ENCODE measurements at regions not wholly inside any gene's neighbourhood (a gene's known extent, or its start where the extent isn't known, plus 50 kb on each side); places are given as distances from the start of the nearest gene placed in this dataset.
A peak's percentile ranks its signal among the peaks of the same experiment; 100 is the strongest.
"Not testable (repeated sequence)": the region's sequence is repeated elsewhere in the genome, so short reads cannot be mapped to it uniquely, and the experiment has no call there.

DNA sequence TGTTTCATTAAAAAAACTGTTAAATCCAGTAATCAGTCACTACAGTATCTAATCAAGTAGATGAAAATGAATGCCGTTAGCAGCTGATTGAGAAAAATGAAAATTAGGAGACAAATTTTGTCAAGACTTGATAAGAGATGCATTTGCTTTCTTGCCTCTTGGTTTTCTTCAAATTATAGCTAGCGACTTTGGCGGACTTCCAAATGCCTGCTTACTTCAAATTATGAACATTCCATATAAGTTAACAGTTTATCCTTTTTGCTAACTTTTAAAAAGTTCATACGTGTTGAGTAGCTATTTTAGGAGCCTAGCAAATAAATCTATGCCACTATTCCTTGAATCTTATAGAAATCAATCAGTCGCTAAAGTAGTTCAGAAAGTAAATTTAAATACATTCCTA is 58.8 kb downstream of the PPP4R3C start:
- no peak for DNase-seq

DNA sequence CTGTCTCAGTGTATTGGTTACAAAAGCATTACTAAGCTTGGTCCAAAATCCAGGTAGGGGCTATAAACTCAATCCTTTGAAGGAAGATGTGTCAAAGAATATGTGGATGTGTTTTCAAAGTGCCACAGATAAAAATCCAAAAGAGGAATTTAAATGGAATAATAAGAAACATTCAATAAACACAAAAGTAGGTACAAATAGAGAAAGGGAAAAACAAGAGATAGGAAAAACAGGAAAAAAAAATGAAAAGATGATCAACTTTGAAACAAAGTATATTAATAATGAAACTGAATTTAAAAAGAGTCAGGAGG is 64.0 kb downstream of the PPP4R3C start:
- no peak for DNase-seq

DNA sequence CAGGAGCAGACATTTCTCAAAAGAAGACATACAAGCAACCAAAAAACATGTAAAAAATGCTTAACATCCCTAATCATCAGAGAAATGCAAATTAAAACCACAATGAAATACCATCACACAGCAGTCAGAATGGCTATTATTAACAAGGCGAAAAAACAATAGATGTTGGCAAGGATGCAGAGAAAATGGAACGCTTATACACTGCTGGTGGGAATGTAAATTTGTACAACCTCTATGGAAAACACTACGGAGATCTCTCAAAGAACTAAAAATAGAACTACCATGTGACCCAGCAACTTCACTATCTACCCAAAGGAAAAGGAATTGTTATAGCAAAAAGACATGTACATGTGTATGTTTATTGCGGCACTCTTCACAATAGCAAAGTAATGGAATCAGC is 71.5 kb downstream of the PPP4R3C start:
- no peak for DNase-seq

DNA sequence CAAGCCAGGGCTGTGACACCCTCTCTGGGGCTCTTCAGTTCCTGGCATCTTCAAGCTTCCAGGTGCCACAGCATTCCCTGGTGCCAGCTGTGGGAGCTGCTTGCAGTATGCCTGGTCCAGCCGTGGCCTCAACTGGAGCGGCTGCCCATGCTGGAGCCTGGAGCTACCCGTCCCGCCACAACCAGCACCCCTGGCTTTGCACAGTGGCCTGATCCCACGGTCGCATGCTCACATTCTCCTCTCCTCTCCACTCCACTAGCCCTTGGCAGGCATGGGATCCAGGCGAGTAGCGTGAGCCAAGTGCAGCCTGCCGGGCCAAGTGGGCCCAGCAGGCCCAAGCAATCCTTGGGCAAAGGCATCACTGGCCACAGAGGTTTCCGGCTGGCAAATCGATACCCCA is 81.7 kb downstream of the PPP4R3C start:
- no peak for DNase-seq

DNA sequence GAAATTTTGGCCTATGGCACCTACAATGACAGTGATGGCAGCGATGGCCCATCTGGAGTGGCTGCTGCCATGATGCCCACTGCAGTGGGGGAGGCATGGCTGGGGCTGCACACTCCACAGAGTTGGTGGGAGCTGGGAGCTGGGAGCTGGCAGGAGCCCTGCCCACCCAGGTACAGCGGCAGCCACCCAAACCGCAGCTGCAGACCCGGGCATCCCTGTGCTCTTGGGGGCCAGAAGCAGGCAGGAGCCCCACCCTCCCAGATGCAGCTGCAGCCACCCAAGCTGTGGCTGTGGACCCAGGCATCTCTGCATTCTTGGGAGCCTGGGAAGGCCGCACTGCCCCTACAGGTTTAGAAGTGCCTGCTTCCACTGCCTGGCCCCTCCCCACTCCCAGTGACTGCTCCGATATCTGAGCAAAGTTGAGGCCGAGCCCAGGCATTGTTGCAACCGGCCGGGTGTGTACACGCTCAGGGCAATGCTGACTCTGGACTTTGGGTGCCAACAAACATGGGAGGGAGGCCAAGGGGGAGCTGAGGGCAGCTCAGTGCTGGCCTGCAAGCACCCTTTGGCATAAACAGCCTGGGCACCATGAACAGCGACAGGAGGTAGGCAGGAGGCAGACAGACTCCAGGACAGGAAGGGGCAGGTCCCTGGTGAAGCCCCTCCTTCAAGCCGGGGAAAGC is 82.8 kb downstream of the PPP4R3C start:
- no peak for DNase-seq

DNA sequence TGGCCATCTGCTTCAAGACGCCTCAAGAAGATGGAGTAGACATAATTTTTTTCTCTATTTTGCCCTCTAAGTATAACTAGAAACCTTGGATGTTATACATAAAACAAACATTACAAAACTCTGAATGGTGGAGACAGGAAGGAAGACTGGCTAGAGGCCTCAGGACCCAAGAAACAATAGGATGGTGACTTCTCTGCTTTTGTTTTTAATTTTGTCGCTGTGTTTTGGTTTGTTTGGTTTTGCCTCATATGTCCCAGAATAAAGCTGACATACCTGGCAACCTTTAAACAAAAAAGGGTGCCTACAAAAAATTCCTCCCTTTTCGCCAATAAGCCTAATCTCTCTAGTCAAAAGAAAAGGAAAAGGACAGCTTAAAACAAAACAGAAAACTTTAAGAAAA is 109.1 kb downstream of the PPP4R3C start:
- DNase-seq: no peak

DNA sequence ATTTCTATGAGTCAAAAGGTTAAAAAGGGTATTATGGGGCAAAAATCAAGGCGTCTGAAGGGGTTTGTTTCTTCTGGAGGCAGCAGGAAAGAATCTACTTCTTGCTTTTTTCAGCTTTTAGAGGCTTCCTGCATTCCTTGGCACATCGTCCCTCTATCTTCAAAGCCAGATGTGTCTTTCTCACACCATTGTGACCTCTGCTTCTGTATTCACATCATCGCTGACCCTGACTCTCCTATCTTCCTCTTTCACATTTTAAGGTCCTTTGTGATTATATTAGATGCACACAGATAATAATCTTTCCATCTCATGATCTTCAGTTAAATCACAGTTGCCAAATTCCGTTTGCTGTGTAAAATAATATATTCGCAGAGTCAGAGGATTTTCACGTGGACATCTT is 112.7 kb downstream of the PPP4R3C start:
- DNase-seq: no peak

DNA sequence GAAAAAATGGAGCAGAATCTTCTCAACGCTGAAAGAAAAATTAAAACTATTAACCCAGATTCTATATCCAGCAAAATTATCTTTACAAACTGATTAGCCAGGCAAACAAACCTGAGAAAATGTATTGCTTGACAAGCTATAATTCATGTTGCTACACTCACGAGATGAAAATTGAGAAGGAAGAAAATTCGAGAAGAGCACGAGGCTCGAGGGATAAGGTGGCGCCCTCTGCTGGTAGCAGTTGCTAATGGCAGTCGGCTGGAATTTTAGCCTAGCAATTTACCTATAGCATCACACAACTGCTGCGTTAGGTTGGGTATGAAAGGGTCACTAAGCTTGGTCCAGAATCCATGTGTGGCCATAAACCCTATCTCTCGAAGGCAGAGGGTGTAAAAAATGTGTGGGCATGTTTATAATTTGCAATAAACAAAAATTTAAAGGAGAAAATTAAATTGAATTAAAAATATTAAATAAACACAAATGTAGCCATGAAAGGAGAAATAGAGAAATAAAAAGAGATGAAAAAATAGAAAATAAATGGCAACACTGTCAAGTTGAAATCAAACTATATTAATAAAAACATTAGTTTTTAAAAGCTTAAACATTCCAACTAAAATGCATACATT is 126.6 kb downstream of the PPP4R3C start:
- DNase-seq: peak; percentile 7 to 11

DNA sequence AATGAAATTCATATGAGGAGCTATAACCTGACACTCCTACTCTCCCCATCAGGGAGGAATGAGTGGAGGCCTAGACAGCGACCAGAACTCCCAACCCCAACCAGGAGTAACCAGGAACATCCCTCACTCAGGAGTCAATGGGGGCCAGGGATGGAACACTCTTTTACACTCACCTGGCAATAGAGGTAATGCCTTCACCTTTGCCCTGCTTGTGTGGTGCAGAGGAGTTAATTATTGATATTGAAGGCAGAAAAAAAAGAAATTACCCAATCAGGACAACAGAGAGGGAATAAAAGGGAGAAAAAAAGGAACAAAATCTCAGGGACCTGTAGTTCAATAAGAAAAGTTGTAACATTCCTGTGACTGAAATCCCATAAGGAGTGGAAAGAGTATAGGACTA is 141.5 kb downstream of the PPP4R3C start:
- DNase-seq: no peak

DNA sequence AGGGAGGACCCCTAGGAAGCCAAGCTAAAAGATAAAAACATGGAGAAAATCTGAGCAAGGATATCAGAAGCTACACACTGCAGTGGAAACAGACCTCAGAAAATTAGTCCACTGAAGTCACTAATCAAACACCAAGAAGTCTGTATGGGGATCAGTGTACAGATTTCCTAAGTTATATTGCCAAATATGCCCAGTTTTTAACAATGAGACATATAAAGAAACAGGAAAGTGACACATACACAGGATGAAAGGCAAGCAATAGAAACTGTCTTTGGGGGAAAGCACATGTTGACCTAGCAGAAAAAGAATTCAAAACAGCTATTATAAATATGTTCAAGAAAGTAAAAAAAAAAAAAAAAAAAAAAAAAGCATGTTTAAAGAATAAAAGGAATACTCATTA is 153.7 kb downstream of the PPP4R3C start:
- DNase-seq: no peak

DNA sequence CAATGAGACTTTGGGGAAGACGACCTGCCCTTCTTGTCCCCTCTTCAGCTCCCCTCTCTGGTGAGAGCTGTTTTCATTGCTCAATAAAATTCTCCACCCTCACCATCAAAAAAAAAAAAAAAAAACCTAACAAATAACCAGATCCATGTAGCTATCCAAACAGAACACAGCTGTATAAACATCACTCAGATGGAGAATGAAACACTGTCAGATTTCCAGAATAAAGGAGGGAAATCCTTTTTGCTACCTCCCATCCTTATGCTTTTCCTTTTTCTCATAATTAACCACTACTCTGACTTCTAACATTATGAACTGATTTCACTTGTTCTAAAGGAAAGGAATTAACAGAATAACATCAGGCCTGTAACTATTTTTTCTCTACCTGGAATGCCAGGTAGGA is 155.6 kb downstream of the PPP4R3C start:
- DNase-seq: no peak

DNA sequence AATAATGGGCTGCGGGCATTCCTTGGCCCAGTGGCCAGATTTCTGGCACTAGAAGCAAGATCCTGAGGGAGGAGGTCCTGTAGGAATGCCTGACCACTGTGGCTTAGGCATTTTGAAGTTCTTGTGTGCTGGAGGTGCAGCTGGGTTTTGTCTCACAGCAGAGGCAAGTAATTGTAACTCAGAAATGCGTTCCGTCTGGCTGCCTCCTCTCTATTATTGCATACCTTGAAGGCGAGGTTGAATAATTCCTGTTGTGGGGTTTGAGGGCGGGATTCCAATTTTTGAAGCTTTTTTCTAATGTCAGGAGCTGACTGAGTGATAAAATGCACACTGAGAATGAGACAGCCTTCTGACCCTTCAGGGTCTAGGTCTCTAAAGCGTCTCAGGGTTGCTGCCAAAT is 170.6 kb downstream of the PPP4R3C start:
- DNase-seq: not testable (repeated sequence)

DNA sequence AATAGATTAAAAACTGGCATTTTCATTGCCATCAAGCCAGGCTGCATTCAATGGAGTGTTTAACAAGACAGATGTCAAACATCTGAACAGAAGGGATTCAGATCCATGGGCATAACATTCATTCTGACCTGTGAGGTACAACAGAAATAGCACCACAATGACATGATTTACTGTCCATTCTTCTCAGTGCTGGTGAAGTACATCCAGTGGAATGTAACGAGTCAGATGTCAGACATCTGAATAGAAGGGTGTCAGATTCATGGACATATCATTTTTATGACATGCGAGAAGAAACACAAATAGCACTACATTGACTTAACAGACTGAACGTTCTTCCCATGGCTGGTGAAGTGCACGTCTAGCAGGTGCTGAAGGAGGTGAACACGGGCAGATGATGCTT is 186.4 kb downstream of the PPP4R3C start:
- no peak for DNase-seq

DNA sequence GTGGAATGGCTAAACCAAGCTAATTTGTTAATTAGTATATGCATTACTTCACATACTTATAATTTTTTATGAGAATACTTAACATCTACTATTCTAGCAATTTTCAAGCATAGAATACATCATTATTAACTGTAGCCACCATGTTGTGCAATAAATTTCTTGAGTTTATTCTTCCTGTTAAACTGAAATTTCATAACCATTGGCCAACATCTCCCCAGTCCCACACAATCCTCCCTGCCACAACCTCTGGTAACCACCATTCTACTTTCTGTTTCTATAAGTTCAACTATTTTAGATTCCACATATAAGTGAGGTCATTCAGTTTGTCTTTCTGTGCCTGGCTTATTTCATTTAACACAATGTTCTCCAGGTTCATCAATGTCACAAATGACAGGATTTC is 208.5 kb downstream of the PPP4R3C start:
- DNase-seq: no peak

DNA sequence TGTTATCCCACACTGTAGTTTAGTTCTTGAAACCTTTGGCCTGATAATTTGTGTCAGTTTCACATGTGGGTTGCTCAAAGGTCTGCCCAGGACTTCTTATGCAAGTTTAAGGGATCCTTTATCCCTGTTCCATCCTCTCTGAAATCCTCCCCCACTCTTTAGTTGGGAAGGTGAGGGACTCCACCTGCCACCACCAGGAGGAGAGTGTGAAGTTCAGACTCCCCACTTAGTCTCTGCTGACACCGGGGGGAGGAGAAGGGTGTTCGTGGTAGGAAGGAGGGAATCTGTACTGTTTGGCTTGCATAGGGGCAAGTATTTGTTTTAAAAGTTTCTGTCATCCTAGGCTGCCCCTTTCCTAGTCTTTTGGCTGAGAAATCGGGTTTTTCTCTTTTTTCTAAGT is 211.8 kb downstream of the PPP4R3C start:
- no peak for DNase-seq

DNA sequence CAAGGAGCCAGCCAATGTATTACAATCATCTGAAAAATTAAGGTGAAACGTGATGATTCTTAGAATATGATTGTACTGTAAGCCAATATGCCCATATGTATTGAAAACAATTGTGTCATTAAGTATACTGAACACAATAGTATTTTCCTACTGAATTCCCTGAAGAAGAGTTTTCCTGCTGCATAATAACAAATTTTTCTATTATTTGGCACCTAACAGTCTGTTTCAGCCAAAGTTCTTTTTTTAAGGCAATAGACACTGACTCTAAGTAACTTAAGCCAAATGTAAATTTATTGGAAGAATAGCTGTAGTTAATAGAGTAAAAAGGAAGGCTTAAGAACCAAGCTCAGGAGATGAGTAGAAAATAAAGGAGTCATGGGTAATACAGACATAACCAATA is 220.6 kb downstream of the PPP4R3C start:
- no peak for DNase-seq

DNA sequence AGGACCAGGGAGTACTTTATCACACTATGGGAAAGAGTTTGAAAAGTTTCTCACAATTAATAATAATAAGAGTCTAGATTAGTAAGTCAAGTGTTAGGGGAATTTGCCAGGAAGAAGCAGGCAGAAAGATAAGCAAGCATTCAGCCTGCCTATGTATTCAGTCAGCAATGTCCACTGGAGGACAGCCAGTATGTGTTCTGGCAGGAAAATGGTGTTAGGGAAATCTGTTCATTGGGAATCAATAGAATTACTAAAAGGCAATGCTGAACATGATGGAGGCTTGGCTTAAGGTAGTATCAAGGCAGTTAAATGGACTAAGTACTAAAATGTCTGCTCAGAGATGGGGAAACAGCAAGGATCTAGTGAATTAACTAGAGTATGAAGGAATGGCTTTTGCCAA is 221.2 kb downstream of the PPP4R3C start:
- no peak for DNase-seq

DNA sequence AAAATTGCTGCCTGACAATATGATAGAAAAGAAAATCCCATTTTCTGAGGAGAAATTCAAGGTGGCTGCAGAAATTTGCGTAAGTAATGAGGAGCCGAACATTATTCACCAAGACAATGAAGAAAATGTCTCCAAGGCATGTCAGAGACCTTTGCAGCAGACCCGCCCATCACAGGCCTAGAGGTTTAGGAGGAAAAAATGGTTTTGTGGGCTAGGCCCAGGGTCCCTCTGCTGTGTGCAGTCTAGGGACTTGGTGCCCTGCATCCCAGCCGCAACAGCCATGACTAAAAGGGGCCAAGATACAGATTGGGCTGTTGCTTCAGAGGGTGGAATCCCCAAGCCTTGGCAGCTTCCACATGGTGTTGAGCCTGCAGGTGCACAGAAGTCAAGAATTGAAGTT is 223.1 kb downstream of the PPP4R3C start:
- not testable (repeated sequence) for DNase-seq

DNA sequence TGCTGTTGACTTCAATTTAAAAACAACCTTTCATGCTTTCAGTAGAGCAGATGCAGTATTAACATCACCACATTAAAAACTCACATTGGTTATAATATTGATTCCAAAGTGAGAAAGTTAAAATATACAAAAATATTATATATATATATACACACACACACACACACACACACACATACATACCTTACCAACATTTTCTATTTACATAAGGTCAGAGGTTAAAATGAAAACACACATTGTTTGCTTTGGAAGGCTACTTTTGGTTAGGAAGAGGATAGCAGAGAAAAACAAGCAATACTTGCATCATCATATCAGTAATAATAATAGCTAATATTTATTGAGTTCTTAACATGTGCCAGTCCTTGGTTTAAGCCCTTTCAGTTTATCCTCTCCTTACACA is 226.5 kb downstream of the PPP4R3C start:
- no peak for DNase-seq

DNA sequence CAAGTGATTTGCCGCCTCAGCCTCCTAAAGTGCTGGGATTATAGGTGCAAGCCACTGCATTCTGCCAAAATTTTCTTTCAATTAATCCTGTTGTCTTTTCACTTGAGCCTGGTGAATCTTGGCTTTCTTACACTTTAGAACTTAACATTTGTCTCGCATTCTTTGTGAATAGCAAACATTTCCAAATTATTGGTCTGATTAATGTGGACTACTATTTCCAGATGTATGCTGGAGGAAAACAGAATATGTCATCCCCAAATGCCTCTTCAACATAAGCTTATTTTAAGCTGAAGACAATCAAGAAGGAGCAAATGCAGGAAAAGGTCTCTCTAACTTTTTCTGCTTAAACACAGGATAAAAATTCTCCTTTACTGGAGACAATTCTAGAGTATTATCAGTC is 233.4 kb downstream of the PPP4R3C start:
- DNase-seq: no peak

DNA sequence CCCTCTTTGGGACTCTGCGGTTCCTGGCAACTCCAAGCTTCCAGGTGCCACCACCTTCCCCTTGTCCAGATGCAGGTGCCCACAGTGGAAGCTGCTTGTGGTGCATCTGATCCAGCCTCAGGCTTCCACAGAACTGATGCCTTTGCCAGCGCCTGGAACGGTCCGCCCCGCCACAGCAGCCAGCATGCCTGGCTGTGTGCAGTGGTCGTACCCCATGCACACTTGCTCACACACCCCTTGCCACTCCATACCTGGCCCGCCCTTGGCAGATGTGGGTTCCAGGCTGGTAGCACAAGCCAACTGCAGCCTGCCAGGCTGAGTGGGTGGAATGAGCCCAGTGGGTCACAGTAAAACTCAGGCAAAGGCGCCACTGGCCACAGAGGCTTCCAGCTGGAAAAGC is 240.5 kb downstream of the PPP4R3C start:
- no peak for DNase-seq

DNA sequence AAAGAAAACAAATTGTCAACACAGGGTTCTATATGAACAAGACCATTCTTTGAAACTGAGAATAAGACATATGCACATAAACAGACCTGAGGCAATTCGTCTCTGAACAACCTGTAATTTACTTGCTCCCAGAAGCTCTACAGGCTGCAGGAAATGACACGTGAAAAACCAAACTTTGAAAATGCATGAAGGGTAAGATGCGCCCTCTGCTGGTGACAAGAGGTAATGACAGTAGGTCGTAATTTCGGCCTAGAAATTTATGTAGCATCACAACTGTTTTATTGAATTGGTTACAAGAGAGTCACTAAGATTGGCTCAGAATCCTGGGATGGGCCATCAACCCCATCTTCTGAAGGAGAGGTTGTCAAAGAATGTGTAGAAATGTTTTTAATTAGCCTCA is 276.5 kb downstream of the PPP4R3C start:
- peak in 1 of 2 donors; percentile 22 for DNase-seq

DNA sequence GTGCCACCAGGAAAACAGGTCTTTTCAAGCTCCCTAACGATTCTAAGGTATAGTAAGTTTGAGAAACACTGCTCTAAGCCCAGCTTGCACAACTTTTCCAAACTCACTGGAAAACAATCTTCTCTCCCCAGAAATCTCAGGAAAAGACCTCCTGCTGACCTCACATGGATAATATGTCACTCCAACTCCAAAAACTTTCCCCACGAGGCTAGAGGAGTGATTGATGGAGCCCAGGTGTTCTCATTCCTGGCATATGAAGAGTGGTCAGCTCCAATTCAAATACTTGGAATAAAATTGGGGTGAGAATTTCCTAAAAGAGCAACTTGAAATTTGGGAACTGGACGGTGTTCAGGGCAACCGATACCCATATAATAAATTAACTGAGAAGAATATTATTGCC is 299.9 kb downstream of the PPP4R3C start:
- no peak for DNase-seq

DNA sequence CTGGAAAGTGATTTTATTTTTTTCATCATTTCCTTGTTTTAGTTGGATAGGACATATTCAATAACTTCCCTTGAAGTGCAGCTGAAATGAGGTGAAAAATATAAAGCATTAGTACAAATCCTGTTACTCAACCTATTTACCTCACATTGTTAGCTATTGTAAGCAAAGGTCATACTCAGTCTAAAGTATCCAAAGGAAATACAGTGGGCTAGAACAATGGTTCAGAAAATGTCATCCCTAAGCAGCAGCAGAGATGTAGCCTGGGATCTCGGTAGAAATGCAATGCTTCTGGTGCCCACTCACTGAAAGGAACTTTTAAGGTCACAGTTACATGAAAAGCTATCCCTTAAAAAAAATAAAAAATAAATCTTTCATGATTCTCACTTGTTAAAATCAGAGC is 300.6 kb downstream of the PPP4R3C start:
- no peak for DNase-seq

DNA sequence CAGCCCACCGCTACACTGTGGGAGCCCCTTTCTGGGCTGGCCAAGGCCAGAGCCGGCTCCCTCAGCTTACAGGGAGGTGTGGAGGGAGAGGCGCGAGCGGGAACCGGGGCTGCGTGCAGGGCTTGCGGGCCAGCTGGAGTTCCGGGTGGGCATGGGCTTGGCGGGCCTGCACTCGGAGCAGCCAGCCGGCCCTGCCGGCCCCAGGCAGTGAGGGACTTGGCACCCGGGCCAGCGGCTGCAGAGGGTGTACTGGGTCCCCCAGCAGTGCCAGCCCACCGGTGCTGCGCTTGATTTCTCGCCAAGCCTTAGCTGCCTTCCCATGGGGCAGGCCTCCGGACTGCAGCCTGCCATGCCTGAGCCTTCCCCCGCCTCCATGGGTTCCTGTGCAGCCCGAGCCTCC is 306.2 kb downstream of the PPP4R3C start:
- DNase-seq: not testable (repeated sequence)
